ENCODE measurements at regions not wholly inside any gene's neighbourhood (a gene's known extent, or its start where the extent isn't known, plus 50 kb on each side); places are given as distances from the start of the nearest gene placed in this dataset.
"Not testable (repeated sequence)": the region's sequence is repeated elsewhere in the genome, so short reads cannot be mapped to it uniquely, and the experiment has no call there.

- peaks cover 17% of the 10 kb centered on the region for H3K4me1 Mint-ChIP-seq (ENCODE audit: low read depth)
- peaks cover 10% of the 10 kb centered on the region for H3K27me3 Mint-ChIP-seq
- no peak overlapping the region for H3K4me3 Mint-ChIP-seq
- intact Hi-C loops (cut with micrococcal nuclease): no loop called here
- no peak overlapping the region for H3K27ac Mint-ChIP-seq
- no peaks in the 10 kb centered on the region for H3K9me3 Mint-ChIP-seq
- H3K36me3 Mint-ChIP-seq (ENCODE audit: low read depth): no peaks in the 10 kb centered on the region
These were observed 473.9 kb downstream of the XYLT1 start for GRCh38 chr16:16996827-16997226.

- H3K27ac Mint-ChIP-seq: no peak overlapping the region
- peaks cover 17% of the 10 kb centered on the region for H3K4me1 Mint-ChIP-seq (ENCODE audit: low read depth)
- H3K27me3 Mint-ChIP-seq: peaks cover 6% of the 10 kb centered on the region
- H3K9me3 Mint-ChIP-seq: no peaks in the 10 kb centered on the region
- intact Hi-C loops (cut with micrococcal nuclease): no loop called here
- no peak overlapping the region for H3K4me3 Mint-ChIP-seq
- H3K36me3 Mint-ChIP-seq (ENCODE audit: low read depth): no peaks in the 10 kb centered on the region
These were observed 473.4 kb downstream of the XYLT1 start for GRCh38 chr16:16997349-16997748.

- Mint-ChIP-seq H3K27ac (no peak overlapping the region), H3K36me3 (ENCODE audit: low read depth) (no peaks in the 10 kb centered on the region), H3K4me1 (ENCODE audit: low read depth) (no peaks in the 10 kb centered on the region), H3K27me3 (no peaks in the 10 kb centered on the region), H3K4me3 (no peak overlapping the region), H3K9me3 (no peaks in the 10 kb centered on the region)
- intact Hi-C loops (cut with micrococcal nuclease): no loop called here
These were observed 469.3 kb downstream of the XYLT1 start for GRCh38 chr16:17001471-17001870.

- Mint-ChIP-seq H3K27me3 (no peaks in the 10 kb centered on the region), H3K27ac (no peak overlapping the region), H3K9me3 (no peaks in the 10 kb centered on the region), H3K36me3 (ENCODE audit: low read depth) (no peaks in the 10 kb centered on the region), H3K4me1 (ENCODE audit: low read depth) (no peaks in the 10 kb centered on the region), H3K4me3 (no peak overlapping the region)
- intact Hi-C loops (cut with micrococcal nuclease): no loop called here
These were observed 468.2 kb downstream of the XYLT1 start for GRCh38 chr16:17002565-17002964.

- not testable (repeated sequence) for H3K4me1 Mint-ChIP-seq (ENCODE audit: low read depth)
These were observed 464.8 kb downstream of the XYLT1 start for GRCh38 chr16:17005963-17006362.

GRCh38 chr16:17011712-17012111, 459.0 kb downstream of the XYLT1 start:
- H3K27me3 Mint-ChIP-seq: peaks cover 23% of the 10 kb centered on the region
- no peaks in the 10 kb centered on the region for H3K36me3 Mint-ChIP-seq (ENCODE audit: low read depth)
- H3K27ac Mint-ChIP-seq: no peak overlapping the region
- peaks cover 8% of the 10 kb centered on the region for H3K4me1 Mint-ChIP-seq (ENCODE audit: low read depth)
- intact Hi-C loops (cut with micrococcal nuclease): no loop called here
- no peak overlapping the region for H3K4me3 Mint-ChIP-seq
- no peaks in the 10 kb centered on the region for H3K9me3 Mint-ChIP-seq

More at GRCh38 chr16:17005963-17006362, 464.8 kb downstream of the XYLT1 start:
- intact Hi-C loops (cut with micrococcal nuclease); H3K36me3 Mint-ChIP-seq (ENCODE audit: low read depth); H3K27ac Mint-ChIP-seq; H3K27me3 Mint-ChIP-seq; H3K4me3 Mint-ChIP-seq; H3K9me3 Mint-ChIP-seq: not testable (repeated sequence)

GRCh38 chr16:17013038-17013437, 457.7 kb downstream of the XYLT1 start:
- no peak overlapping the region for H3K27ac Mint-ChIP-seq
- H3K4me1 Mint-ChIP-seq (ENCODE audit: low read depth): peaks cover 8% of the 10 kb centered on the region
- H3K27me3 Mint-ChIP-seq: peaks cover 23% of the 10 kb centered on the region
- no peaks in the 10 kb centered on the region for H3K36me3 Mint-ChIP-seq (ENCODE audit: low read depth)
- no peak overlapping the region for H3K4me3 Mint-ChIP-seq
- intact Hi-C loops (cut with micrococcal nuclease): no loop called here
- no peaks in the 10 kb centered on the region for H3K9me3 Mint-ChIP-seq

- Mint-ChIP-seq H3K36me3 (ENCODE audit: low read depth) (no peaks in the 10 kb centered on the region), H3K9me3 (no peaks in the 10 kb centered on the region), H3K4me1 (ENCODE audit: low read depth) (peaks cover 8% of the 10 kb centered on the region), H3K27me3 (peaks cover 23% of the 10 kb centered on the region), H3K4me3 (no peak overlapping the region), H3K27ac (no peak overlapping the region)
- intact Hi-C loops (cut with micrococcal nuclease): no loop called here
These were observed 456.2 kb downstream of the XYLT1 start for GRCh38 chr16:17014484-17015121.

- Mint-ChIP-seq H3K4me1 (ENCODE audit: low read depth) (peaks cover 8% of the 10 kb centered on the region), H3K4me3 (no peak overlapping the region), H3K9me3 (no peaks in the 10 kb centered on the region), H3K27ac (no peak overlapping the region), H3K36me3 (ENCODE audit: low read depth) (no peaks in the 10 kb centered on the region), H3K27me3 (peaks cover 24% of the 10 kb centered on the region)
- intact Hi-C loops (cut with micrococcal nuclease): no loop called here
These were observed 455.1 kb downstream of the XYLT1 start for GRCh38 chr16:17015702-17016101.

GRCh38 chr16:17017442-17017841, 453.3 kb downstream of the XYLT1 start:
- H3K27me3 Mint-ChIP-seq: peaks cover 16% of the 10 kb centered on the region
- no peak overlapping the region for H3K27ac Mint-ChIP-seq
- intact Hi-C loops (cut with micrococcal nuclease): no loop called here

GRCh38 chr16:17018585-17018939, 452.2 kb downstream of the XYLT1 start:
- Mint-ChIP-seq H3K27me3 (peaks cover 11% of the 10 kb centered on the region), H3K27ac (no peak overlapping the region), H3K36me3 (ENCODE audit: low read depth) (no peaks in the 10 kb centered on the region), H3K4me1 (ENCODE audit: low read depth) (peaks cover 4% of the 10 kb centered on the region), H3K4me3 (no peak overlapping the region), H3K9me3 (no peaks in the 10 kb centered on the region)
- intact Hi-C loops (cut with micrococcal nuclease): no loop called here

More at GRCh38 chr16:17017442-17017841, 453.3 kb downstream of the XYLT1 start:
- Mint-ChIP-seq H3K9me3 (no peaks in the 10 kb centered on the region), H3K4me1 (ENCODE audit: low read depth) (peaks cover 8% of the 10 kb centered on the region), H3K36me3 (ENCODE audit: low read depth) (no peaks in the 10 kb centered on the region), H3K4me3 (no peak overlapping the region)

GRCh38 chr16:17019366-17019765, 451.4 kb downstream of the XYLT1 start:
- H3K4me3 Mint-ChIP-seq: no peak overlapping the region
- intact Hi-C loops (cut with micrococcal nuclease): no loop called here
- H3K4me1 Mint-ChIP-seq (ENCODE audit: low read depth): no peaks in the 10 kb centered on the region
- H3K27me3 Mint-ChIP-seq: peaks cover 3% of the 10 kb centered on the region
- no peak overlapping the region for H3K27ac Mint-ChIP-seq
- H3K9me3 Mint-ChIP-seq: no peaks in the 10 kb centered on the region
- H3K36me3 Mint-ChIP-seq (ENCODE audit: low read depth): no peaks in the 10 kb centered on the region

- no peaks in the 10 kb centered on the region for H3K9me3 Mint-ChIP-seq
- no peaks in the 10 kb centered on the region for H3K36me3 Mint-ChIP-seq (ENCODE audit: low read depth)
- no peak overlapping the region for H3K4me3 Mint-ChIP-seq
- no peaks in the 10 kb centered on the region for H3K4me1 Mint-ChIP-seq (ENCODE audit: low read depth)
- H3K27me3 Mint-ChIP-seq: peaks cover 3% of the 10 kb centered on the region
- intact Hi-C loops (cut with micrococcal nuclease): no loop called here
- H3K27ac Mint-ChIP-seq: no peak overlapping the region
These were observed 447.2 kb downstream of the XYLT1 start for GRCh38 chr16:17023606-17024005.

GRCh38 chr16:17024514-17024913, 446.2 kb downstream of the XYLT1 start:
- intact Hi-C loops (cut with micrococcal nuclease): no loop called here
- Mint-ChIP-seq H3K27me3 (peaks cover 2% of the 10 kb centered on the region), H3K4me1 (ENCODE audit: low read depth) (no peaks in the 10 kb centered on the region), H3K9me3 (no peaks in the 10 kb centered on the region), H3K4me3 (no peak overlapping the region), H3K27ac (no peak overlapping the region), H3K36me3 (ENCODE audit: low read depth) (no peaks in the 10 kb centered on the region)

GRCh38 chr16:17026600-17027242, 444.0 kb downstream of the XYLT1 start:
- no peaks in the 10 kb centered on the region for H3K27me3 Mint-ChIP-seq
- H3K9me3 Mint-ChIP-seq: peaks cover 9% of the 10 kb centered on the region
- no peak overlapping the region for H3K4me3 Mint-ChIP-seq
- no peak overlapping the region for H3K27ac Mint-ChIP-seq
- no peaks in the 10 kb centered on the region for H3K36me3 Mint-ChIP-seq (ENCODE audit: low read depth)
- H3K4me1 Mint-ChIP-seq (ENCODE audit: low read depth): no peaks in the 10 kb centered on the region
- intact Hi-C loops (cut with micrococcal nuclease): no loop called here

Measured in dendritic cell treated with granulocyte-macrophage colony-stimulating factor and Interleukin-4, amounts not matched to agents 40 ng/mL and 50 ng/mL, for 4 days (primary cell).